GM19438 (cell line): ENCODE measurements at regions not wholly inside any gene's neighbourhood (a gene's known extent, or its start where the extent isn't known, plus 50 kb on each side); places are given as distances from the start of the nearest gene placed in this dataset.

Source experiments
- ATAC-seq: cut with Tn5 transposase; IDR thresholded peaks from one replicate; pipeline ENCODE4 v1.9.1; 2021; ENCODE audit warnings: low read depth; ENCODE audit not compliant: unreplicated experiment

- ATAC-seq, result no peak
Observed at GRCh38 chr10:131758062-131758938, 142.5 kb upstream of the PPP2R2D start.

DNA sequence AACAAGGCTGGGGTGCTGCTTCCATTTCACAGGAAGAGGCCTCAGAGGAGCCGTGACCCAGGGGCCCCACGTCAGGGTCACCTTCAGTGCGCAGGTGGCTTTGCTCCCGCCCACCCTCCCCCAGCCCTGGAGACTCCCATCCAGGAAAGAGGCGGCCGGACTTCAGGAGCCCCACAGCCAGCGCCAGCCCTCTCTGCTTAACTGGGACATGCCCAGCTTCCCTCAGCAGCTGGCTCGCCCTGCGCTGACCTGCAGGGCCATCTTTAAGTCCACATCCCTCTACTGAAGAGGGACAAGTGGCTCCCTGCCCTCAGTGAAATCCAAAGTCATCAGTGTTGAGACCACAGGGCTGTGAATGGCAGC, 141.9 kb upstream of the PPP2R2D start:
- no peak for ATAC-seq

- ATAC-seq, result no peak
Observed at GRCh38 chr10:131759347-131759746, 141.5 kb upstream of the PPP2R2D start.

DNA sequence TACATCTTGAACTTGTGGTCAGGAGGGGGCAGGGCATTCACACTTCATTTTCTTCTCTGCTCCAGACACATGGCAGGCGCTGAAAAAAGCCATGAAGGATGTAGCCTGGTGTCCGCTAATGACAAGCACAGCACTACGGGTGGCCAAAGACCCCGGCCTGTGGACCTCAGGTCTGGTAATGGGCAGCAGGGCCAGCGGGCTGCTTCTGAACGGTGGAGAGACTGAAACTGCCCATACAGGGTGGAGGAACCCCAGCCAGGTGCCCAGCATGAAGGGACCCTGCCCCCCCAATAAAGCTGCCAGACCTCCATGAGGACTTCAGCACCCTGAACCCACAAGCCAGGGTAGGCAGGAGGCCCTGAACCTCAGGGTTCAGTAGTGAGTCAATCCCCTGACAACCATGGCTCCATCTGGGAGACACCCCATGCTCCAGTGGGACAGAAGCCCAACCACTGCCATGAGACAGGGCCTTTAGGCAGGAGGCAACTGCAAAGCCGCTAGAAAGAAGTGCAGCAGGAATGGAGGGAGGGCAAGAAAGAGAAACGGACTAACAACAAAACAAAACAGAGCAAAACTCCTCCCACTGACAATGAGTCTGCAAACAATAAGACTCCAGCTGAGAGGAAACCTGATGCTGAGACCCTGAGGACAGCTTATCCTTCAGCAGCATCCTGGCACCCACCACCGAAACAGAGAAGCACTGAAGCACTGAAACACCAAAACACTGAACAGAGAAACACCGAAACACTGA, 140.2 kb upstream of the PPP2R2D start:
- ATAC-seq, result no peak

GRCh38 chr10:131762789-131763696, 137.8 kb upstream of the PPP2R2D start:
- no peak for ATAC-seq

GRCh38 chr10:131764929-131765328, 135.9 kb upstream of the PPP2R2D start:
- ATAC-seq, result no peak

DNA sequence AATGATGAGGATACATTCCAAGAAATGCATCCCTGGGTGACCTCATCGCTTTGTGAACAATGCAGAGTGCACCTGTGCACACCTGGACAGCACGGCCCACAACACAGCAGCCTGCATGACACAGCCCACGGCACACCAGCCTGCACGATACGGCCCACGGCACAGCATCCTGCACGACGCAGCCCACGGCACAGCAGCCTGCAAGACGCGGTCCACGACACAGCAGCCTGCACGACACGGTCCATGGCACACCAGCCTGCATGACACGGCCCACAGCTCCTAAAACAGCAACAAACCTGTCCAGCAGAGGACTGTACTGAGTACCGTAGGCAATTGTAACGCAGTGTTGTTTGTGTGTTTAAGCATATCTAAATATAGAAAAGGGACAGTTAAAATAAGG, 134.7 kb upstream of the PPP2R2D start:
- no peak for ATAC-seq

DNA sequence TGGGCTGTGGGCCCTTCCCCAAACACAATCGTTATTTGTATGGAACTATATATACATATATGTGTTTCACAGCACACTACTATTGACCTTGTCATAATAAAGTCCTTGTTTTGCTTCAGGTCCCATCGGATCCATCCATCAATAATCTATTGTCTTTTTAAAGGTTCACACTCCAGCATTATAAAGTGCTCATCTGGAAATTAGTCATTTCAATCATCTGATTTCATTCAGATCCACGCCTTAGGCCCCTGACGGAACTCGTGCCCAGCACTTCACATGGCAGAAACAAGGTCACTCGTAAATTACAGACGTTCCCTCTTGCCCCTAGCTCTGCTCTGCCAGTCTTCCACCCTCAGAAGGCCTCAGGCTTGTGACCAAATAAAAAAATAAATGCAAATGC, 133.1 kb upstream of the PPP2R2D start:
- ATAC-seq, result no peak

DNA sequence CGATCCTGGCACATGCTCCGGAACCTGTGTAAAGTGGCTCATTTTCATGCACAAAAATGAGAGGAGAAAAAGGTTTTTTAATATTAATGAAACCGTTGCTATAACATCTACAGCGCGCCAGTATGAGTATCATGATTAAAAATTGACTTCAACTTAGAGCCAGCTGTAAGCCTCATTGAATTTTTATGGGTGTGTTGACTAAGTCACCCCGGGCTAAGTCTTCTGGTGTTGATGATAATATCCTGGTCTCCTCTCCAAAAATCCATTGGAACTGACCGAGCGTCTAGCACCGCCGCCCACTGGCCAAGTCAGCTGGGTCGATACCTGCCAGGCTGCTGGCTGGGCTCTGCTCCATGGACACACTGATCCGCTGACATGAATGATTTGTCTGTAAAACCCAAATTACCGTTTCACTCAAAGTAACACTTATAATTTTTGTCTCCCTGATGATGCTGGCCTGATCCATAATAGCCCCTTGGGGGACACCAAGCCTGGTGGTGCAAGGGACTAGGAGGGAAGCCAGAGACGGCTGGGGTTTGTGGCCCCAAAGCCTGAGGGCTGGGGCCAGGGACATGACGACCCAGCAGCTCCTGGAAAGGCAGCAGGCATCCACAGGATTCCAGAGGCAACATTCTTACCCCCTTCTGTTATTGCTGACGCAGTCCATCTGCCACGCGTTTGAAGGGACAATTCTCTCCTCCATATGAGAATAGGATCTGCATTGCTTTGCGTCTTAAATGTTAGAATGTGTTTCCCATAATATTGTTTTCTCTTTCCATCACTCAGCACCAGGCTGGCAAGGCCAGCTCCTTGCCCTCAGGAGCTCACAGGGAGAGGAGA, 131.0 kb upstream of the PPP2R2D start:
- no peak for ATAC-seq

DNA sequence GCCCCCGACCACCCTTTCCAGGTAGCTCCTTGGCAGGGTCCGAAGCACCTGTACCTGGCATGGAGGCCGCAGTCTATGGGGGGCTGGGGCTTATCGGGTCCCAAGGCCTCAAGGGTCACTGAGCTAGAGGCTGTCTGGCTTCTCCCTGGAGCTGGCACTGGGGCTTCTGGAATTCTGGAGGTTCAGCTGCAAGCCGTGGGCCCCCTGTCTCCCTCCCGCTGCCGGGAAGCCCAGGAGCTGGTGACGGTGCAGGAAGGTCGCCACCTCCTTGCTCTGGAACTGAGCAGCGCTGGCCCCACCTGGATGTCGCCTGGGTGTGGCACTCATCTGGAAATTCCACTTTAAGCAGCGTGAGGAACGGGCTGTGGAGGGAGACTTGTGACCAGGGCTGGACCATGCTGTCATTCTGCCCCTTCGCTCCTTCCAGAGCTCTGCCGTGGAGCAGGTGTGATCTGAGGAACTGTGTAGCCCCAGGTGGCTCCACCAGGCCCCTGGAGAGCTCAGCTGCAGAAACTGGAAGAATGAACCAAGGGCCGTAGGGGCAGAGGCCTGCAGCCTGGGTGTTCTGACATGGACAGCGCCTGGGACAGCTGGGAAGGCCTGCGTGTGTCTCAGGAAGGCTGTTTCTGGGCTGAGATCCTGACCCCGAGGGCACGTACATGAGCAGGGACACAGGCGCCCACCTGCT, 129.7 kb upstream of the PPP2R2D start:
- no peak for ATAC-seq

DNA sequence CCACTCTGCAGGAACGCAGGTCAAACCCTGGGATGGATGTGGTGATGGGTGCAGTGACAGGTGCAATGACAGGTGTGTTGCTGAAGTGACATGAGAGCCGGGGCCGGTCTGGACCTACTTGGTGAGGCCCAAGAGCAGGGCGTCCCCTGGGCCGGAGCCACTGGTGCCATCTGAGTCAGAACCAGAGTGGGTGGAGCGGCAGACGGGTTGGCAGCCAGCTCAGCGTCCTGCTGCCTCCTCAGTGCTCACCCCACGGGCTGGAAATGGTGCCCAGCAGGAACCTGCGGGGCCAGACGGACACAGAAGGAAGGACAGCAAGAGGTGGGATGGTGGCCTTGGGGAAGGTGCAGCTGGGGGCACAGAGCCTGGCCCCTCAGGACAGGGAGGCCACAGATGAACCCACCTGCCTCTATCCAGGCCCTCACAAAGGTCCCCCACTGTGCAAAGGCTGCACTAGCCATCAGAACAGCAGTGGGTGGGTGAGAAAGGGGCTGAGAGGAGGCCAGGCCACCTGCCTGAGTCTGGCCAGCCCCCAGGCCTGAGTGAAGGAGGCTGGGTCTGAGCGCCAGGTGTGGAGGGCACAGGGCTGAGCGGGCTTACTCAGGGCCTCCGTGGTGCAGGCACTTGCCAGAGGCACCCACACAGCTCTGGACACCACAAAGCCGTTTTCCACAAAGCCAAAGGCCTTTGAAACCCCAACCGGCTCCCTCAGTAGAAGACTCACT, 129.0 kb upstream of the PPP2R2D start:
- ATAC-seq, result no peak

GRCh38 chr10:131772441-131772840, 128.4 kb upstream of the PPP2R2D start:
- ATAC-seq, result no peak

- ATAC-seq, result no peak
Observed at GRCh38 chr10:131773370-131774343, 127.2 kb upstream of the PPP2R2D start.

DNA sequence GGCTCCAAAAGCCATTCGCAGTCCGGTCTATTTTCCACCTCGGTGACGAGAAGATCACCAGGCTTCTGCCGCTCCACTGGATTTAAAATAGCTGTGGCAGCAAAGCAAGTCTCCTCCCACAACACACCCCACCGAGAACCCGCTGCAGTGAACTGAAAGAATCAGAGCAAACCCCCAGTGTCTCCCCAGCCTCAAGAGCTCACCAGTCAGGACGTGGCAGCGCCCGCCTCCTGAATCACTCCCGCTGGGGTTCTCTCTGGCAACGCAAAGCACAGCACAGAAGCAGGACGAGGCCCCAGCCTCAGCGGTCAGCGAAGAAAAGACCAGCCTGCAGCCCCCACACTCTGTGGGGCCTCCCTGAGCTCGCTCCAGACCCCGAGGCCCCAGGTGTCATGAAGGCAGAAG, 126.1 kb upstream of the PPP2R2D start:
- ATAC-seq, result no peak

DNA sequence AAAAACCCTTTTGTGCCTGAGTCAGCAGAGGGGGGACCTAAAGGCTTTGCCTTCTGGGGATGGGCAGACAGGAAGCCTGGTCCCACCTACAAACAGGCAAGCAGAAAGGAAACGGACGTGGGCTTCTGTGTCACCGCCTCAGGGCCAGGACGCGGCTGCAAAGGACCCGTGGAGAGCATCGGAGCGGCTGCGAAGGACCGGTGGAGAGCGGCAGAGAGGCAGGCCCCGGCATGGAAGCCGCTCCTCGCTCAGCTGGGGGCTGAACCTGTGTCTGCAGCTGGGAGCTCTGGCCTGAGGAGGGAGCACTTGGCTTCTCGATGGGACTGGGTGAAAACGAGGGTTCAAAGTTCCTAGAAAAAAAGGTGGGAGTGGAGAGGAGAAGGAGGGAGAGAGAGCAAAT, 125.4 kb upstream of the PPP2R2D start:
- no peak for ATAC-seq

DNA sequence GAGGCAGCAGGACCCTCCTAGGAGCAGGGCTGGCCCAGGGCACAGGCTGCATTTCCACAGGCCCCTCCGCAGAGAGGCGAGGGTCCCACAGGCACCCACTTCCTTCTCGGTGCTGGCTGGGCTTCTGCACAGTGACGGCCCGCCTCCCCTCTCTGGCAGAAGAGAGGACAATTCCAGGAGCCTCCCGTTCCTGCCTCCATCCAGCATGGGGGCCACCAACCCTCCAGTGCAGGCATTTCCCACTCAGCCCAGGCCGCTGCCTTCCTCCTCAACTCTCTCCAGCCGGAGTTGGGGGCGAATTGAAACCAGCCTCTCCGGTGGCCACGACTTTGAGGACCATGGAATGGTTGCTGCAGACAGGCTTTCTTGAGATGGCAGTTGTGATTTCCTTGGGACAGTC, 125.0 kb upstream of the PPP2R2D start:
- ATAC-seq, result no peak

DNA sequence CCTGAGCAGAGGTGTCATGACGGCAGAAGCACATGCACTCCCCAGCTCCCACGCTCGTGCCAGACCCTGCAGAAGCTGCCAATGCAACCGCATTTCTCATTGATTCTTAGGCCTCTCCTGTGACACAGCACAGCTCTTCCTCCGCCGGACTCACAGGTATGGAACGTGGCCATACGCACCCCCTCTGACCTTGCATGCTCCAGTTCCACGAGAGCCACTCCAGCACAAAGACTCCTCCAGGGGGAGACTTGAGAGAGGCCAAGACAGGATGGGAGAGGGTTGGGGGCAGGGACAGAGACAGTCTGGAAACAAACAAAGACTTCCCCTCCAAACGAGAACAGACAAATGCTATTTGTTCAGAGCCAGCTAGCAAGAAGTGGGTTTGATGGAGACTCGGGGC, 124.3 kb upstream of the PPP2R2D start:
- no peak for ATAC-seq

- ATAC-seq, result no peak
Observed at GRCh38 chr10:131777162-131777561, 123.6 kb upstream of the PPP2R2D start.
